Mesendoderm (in vitro differentiated cells): ENCODE measurements at regions not wholly inside any gene's neighbourhood (a gene's known extent, or its start where the extent isn't known, plus 50 kb on each side); places are given as distances from the start of the nearest gene placed in this dataset.

Experiments used
- DNase-seq: peaks from one replicate; pipeline ENCODE4 v3.0.0; 2013
- H2AK5ac ChIP-seq: 2 replicates; pipeline ENCODE4 v1.6.1; 2013; ENCODE audit warnings: low read length, inconsistent platforms
- H2BK120ac ChIP-seq: 2 replicates; pipeline ENCODE4 v1.6.1; 2013; ENCODE audit warnings: low read depth, mild to moderate bottlenecking, low read length, moderate library complexity, mixed read lengths
- H2BK15ac ChIP-seq: replicated peaks from 2 replicates; pipeline ENCODE4 v1.6.1; 2013; ENCODE audit warnings: low read depth, mild to moderate bottlenecking, moderate library complexity
- H2BK5ac ChIP-seq: 2 replicates; pipeline ENCODE4 v1.6.1; 2013; ENCODE audit warnings: low read length, inconsistent platforms
- H3K18ac ChIP-seq: 2 replicates; pipeline ENCODE4 v1.6.1; 2013; ENCODE audit warnings: mild to moderate bottlenecking, low read length, mixed read lengths
- H3K23ac ChIP-seq: one replicate; pipeline ENCODE4 v1.6.1; 2013; ENCODE audit warnings: low read length
- H3K27ac ChIP-seq: 2 replicates; pipeline ENCODE4 v1.5.1; 2013; ENCODE audit warnings: low read depth, mild to moderate bottlenecking, inconsistent platforms, low read length, moderate library complexity
- H3K27me3 ChIP-seq: 2 replicates; pipeline ENCODE4 v1.6.1; 2013; ENCODE audit warnings: low read length, control low read depth, mild to moderate bottlenecking, inconsistent platforms; ENCODE audit not compliant: insufficient read depth, poor library complexity
- H3K36me3 ChIP-seq: 2 replicates; pipeline ENCODE4 v1.6.1; 2013; ENCODE audit warnings: low read length, inconsistent platforms; ENCODE audit not compliant: control insufficient read depth, insufficient read depth
- H3K4ac ChIP-seq: one replicate; pipeline ENCODE4 v1.6.1; 2013; ENCODE audit warnings: low read depth, mild to moderate bottlenecking, low read length, moderate library complexity
- H3K4me1 ChIP-seq: 2 replicates; pipeline ENCODE4 v1.6.1; 2013; ENCODE audit warnings: low read depth, low read length, inconsistent platforms; ENCODE audit not compliant: control insufficient read depth
- H3K4me2 ChIP-seq: 2 replicates; pipeline ENCODE4 v1.6.1; 2013; ENCODE audit warnings: low read length
- H3K4me3 ChIP-seq: 2 replicates; pipeline ENCODE4 v1.5.1; 2013; ENCODE audit warnings: mild to moderate bottlenecking, low read length
- H3K56ac ChIP-seq: one replicate; pipeline ENCODE4 v1.6.1; 2013; ENCODE audit warnings: low read length
- H3K79me1 ChIP-seq: 2 replicates; pipeline ENCODE4 v1.6.1; 2013; ENCODE audit warnings: low read length, inconsistent platforms
- H3K79me2 ChIP-seq: 2 replicates; pipeline ENCODE4 v1.6.1; 2013; ENCODE audit warnings: mild to moderate bottlenecking, low read length; ENCODE audit not compliant: control insufficient read depth, insufficient read depth
- H3K9ac ChIP-seq: 2 replicates; pipeline ENCODE4 v1.6.1; 2013; ENCODE audit warnings: low read length, inconsistent platforms
- H4K5ac ChIP-seq: one replicate; pipeline ENCODE4 v1.6.1; 2013; ENCODE audit warnings: low read length
- H4K8ac ChIP-seq: one replicate; pipeline ENCODE4 v1.6.1; 2013; ENCODE audit warnings: low read depth, mild to moderate bottlenecking, control low read depth, low read length, moderate library complexity
- WGBS: extraction: QIAGEN DNeasy Blood & Tissue Kit; methylation state at CpG from one replicate; pipeline ENCODE4 v1.1.7; 2013; ENCODE audit warnings: low lambda C conversion rate, missing lambda C conversion rate; ENCODE audit not compliant: insufficient coverage; ENCODE audit errors: extremely low coverage; 5-methylcytosine and 5-hydroxymethylcytosine counted together

GRCh38 chr5:66346869-66347268 lies 202.8 kb downstream of the SREK1 start:
- Histone ChIP-seq H3K23ac (no peak overlapping the region), H3K4me3 (no peak overlapping the region), H3K36me3 (no peaks in the 10 kb centered on the region), H2BK120ac (no peak overlapping the region), H2BK5ac (no peak overlapping the region), H3K9ac (no peak overlapping the region), H3K79me1 (no peaks in the 10 kb centered on the region), H3K27ac (no peak overlapping the region), H3K56ac (no peak overlapping the region), H2BK15ac (no peak overlapping the region), H4K5ac (no peak overlapping the region), H4K8ac (no peak overlapping the region), H2AK5ac (no peak overlapping the region), H3K79me2 (no peaks in the 10 kb centered on the region), H3K27me3 (no peaks in the 10 kb centered on the region), H3K4me1 (no peaks in the 10 kb centered on the region), H3K4me2 (no peak overlapping the region), H3K18ac (no peak overlapping the region), H3K4ac (no peak overlapping the region)
- DNase-seq: no peak
- no CpG with 5 or more reads among the region's 6 CpGs for WGBS

- H3K27ac ChIP-seq: no peak overlapping the region
Measured at GRCh38 chr5:66348387-66349125, 204.5 kb downstream of the SREK1 start.

GRCh38 chr5:66351813-66352212 lies 207.7 kb downstream of the SREK1 start:
- no peaks in the 10 kb centered on the region for H3K27me3 ChIP-seq
- no peak overlapping the region for H3K18ac ChIP-seq
- H4K5ac ChIP-seq: no peak overlapping the region
- H3K56ac ChIP-seq: no peak overlapping the region
- H4K8ac ChIP-seq: no peak overlapping the region
- H2BK15ac ChIP-seq: no peak overlapping the region
- no peaks in the 10 kb centered on the region for H3K79me2 ChIP-seq
- H3K4me1 ChIP-seq: no peaks in the 10 kb centered on the region
- no peak overlapping the region for H2BK120ac ChIP-seq
- no peak overlapping the region for H2BK5ac ChIP-seq
- H3K4me2 ChIP-seq: no peak overlapping the region
- no peak overlapping the region for H2AK5ac ChIP-seq
- H3K36me3 ChIP-seq: no peaks in the 10 kb centered on the region
- no peak overlapping the region for H3K4ac ChIP-seq
- no peak overlapping the region for H3K23ac ChIP-seq
- H3K27ac ChIP-seq: no peak overlapping the region
- no peak overlapping the region for H3K4me3 ChIP-seq
- no peak for DNase-seq
- no peak overlapping the region for H3K9ac ChIP-seq
- H3K79me1 ChIP-seq: no peaks in the 10 kb centered on the region
- no CpG with 5 or more reads among the region's 1 CpG for WGBS

More at GRCh38 chr5:66348387-66349125, 204.5 kb downstream of the SREK1 start:
- Histone ChIP-seq H4K8ac (no peak overlapping the region), H3K36me3 (no peaks in the 10 kb centered on the region), H3K79me1 (no peaks in the 10 kb centered on the region), H3K23ac (no peak overlapping the region), H2BK15ac (no peak overlapping the region), H3K18ac (no peak overlapping the region), H3K27me3 (no peaks in the 10 kb centered on the region), H2BK5ac (no peak overlapping the region), H3K9ac (no peak overlapping the region), H2AK5ac (no peak overlapping the region), H3K4me3 (no peak overlapping the region), H4K5ac (no peak overlapping the region), H3K79me2 (no peaks in the 10 kb centered on the region), H2BK120ac (no peak overlapping the region), H3K4me2 (no peak overlapping the region), H3K56ac (no peak overlapping the region), H3K4ac (no peak overlapping the region), H3K4me1 (no peaks in the 10 kb centered on the region)
- no CpG with 5 or more reads among the region's 4 CpGs for WGBS
- DNase-seq: no peak

DNA sequence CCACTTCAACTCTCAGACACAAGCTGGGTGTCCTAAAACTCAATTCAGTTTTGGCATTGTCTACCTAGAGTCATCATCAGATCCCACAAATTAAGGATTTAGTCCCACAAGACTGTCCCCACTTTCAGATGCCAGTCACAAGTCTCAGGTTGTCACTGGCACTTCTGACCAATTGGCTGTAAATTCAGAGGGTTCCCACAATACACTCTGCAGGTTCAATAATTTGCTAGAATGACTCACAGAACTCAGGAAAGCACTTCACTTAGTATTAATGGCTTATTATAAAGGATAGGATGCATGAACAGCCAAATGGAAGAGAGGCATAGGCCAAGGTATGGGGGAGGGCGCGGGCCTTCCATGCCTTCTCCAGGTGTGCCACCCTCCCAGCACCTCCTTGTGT lies 209.1 kb downstream of the SREK1 start:
- H3K27me3 ChIP-seq: no peaks in the 10 kb centered on the region
- H3K79me2 ChIP-seq: no peaks in the 10 kb centered on the region
- H3K27ac ChIP-seq: no peak overlapping the region
- whole genome bisulfite sequencing: no CpG with 5 or more reads among the region's 2 CpGs
- H3K36me3 ChIP-seq: no peaks in the 10 kb centered on the region
- no peak overlapping the region for H2AK5ac ChIP-seq
- no peak overlapping the region for H3K4me2 ChIP-seq
- no peak for DNase-seq
- no peak overlapping the region for H3K4ac ChIP-seq
- no peaks in the 10 kb centered on the region for H3K4me1 ChIP-seq
- no peak overlapping the region for H3K18ac ChIP-seq
- no peak overlapping the region for H3K4me3 ChIP-seq
- H3K9ac ChIP-seq: no peak overlapping the region
- no peak overlapping the region for H3K56ac ChIP-seq
- no peak overlapping the region for H3K23ac ChIP-seq
- H2BK5ac ChIP-seq: no peak overlapping the region
- H2BK15ac ChIP-seq: no peak overlapping the region
- no peak overlapping the region for H4K5ac ChIP-seq
- H4K8ac ChIP-seq: no peak overlapping the region
- H2BK120ac ChIP-seq: no peak overlapping the region
- no peaks in the 10 kb centered on the region for H3K79me1 ChIP-seq

DNA sequence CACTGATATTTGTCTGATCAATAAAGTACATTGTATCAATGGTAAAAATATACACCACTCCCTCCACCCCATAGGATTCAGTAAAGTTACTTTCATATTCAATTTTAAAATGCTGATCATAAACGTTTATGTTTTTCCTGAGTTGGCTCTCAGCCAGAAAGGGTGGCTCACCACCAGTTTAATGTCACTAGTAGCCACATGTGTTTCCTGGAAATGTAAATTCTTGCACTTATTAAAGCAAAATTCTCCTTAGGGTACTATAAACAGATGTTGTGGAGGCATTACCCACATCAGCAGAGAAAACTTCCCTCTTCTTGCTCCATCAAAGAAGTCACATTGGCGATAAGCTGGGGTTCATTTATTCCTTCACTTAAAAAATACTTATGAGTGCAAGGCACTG lies 210.3 kb downstream of the SREK1 start:
- no peaks in the 10 kb centered on the region for H3K36me3 ChIP-seq
- no peak overlapping the region for H3K56ac ChIP-seq
- H3K23ac ChIP-seq: no peak overlapping the region
- H2BK120ac ChIP-seq: no peak overlapping the region
- DNase-seq: no peak
- no peaks in the 10 kb centered on the region for H3K79me2 ChIP-seq
- no peak overlapping the region for H2BK5ac ChIP-seq
- no peak overlapping the region for H3K4me3 ChIP-seq
- no peak overlapping the region for H3K4ac ChIP-seq
- no peak overlapping the region for H2AK5ac ChIP-seq
- no peak overlapping the region for H3K18ac ChIP-seq
- H2BK15ac ChIP-seq: no peak overlapping the region
- H4K5ac ChIP-seq: no peak overlapping the region
- H4K8ac ChIP-seq: no peak overlapping the region
- no CpG with 5 or more reads among the region's 2 CpGs for whole genome bisulfite sequencing
- no peaks in the 10 kb centered on the region for H3K79me1 ChIP-seq
- no peak overlapping the region for H3K27ac ChIP-seq
- H3K4me1 ChIP-seq: no peaks in the 10 kb centered on the region
- H3K9ac ChIP-seq: no peak overlapping the region
- H3K27me3 ChIP-seq: no peaks in the 10 kb centered on the region
- no peak overlapping the region for H3K4me2 ChIP-seq

- Histone ChIP-seq H3K4me1 (no peaks in the 10 kb centered on the region), H2BK5ac (no peak overlapping the region), H4K8ac (no peak overlapping the region), H3K4me2 (no peak overlapping the region), H3K4ac (no peak overlapping the region), H3K27ac (no peak overlapping the region), H2BK15ac (no peak overlapping the region), H3K18ac (no peak overlapping the region), H3K27me3 (no peaks in the 10 kb centered on the region), H3K56ac (no peak overlapping the region), H3K79me1 (no peaks in the 10 kb centered on the region), H3K9ac (no peak overlapping the region), H4K5ac (no peak overlapping the region), H2BK120ac (no peak overlapping the region), H3K4me3 (no peak overlapping the region), H3K36me3 (no peaks in the 10 kb centered on the region), H2AK5ac (no peak overlapping the region), H3K79me2 (no peaks in the 10 kb centered on the region), H3K23ac (no peak overlapping the region)
- no CpG with 5 or more reads among the region's 3 CpGs for whole genome bisulfite sequencing
- no peak for DNase-seq
Measured at GRCh38 chr5:66356011-66356565, 212.0 kb downstream of the SREK1 start.
